ENCODE measurements at regions not wholly inside any gene's neighbourhood (a gene's known extent, or its start where the extent isn't known, plus 50 kb on each side); places are given as distances from the start of the nearest gene placed in this dataset.
A peak's percentile ranks its signal among the peaks of the same experiment; 100 is the strongest.

GRCh38 chr4:24734511-24734910 is 60.9 kb upstream of the SOD3 start:
- H3K4me3 Mint-ChIP-seq (ENCODE audit: low read depth), result no peak overlapping the region

GRCh38 chr4:24736066-24736465 is 59.3 kb upstream of the SOD3 start:
- no peak overlapping the region for H3K27ac Mint-ChIP-seq
- no peak overlapping the region for H3K4me3 Mint-ChIP-seq (ENCODE audit: low read depth)
- H3K36me3 Mint-ChIP-seq (ENCODE audit: insufficient read depth), result no peaks in the 10 kb centered on the region
- peak; percentile 32 for TF ChIP-seq CTCF (IDR thresholded peaks at IDR 0.05; ENCODE audit: unreplicated experiment)
- H3K4me1 Mint-ChIP-seq (ENCODE audit: low read depth), result no peaks in the 10 kb centered on the region
- H3K9me3 Mint-ChIP-seq (ENCODE audit: low read depth), result peaks cover 16% of the 10 kb centered on the region
- DNase-seq (ENCODE audit: low spot score, unreplicated experiment), result no peak
- H3K27me3 Mint-ChIP-seq, result peaks cover 2% of the 10 kb centered on the region

More at GRCh38 chr4:24734511-24734910, 60.9 kb upstream of the SOD3 start:
- DNase-seq (ENCODE audit: low spot score, unreplicated experiment), result no peak
- no peak for TF ChIP-seq CTCF (IDR thresholded peaks at IDR 0.05; ENCODE audit: unreplicated experiment)
- peaks cover 2% of the 10 kb centered on the region for H3K27me3 Mint-ChIP-seq
- H3K4me1 Mint-ChIP-seq (ENCODE audit: low read depth), result no peaks in the 10 kb centered on the region
- H3K9me3 Mint-ChIP-seq (ENCODE audit: low read depth), result peaks cover 16% of the 10 kb centered on the region
- no peaks in the 10 kb centered on the region for H3K36me3 Mint-ChIP-seq (ENCODE audit: insufficient read depth)
- no peak overlapping the region for H3K27ac Mint-ChIP-seq

GRCh38 chr4:24741910-24742309 is 53.5 kb upstream of the SOD3 start:
- DNase-seq (ENCODE audit: low spot score, unreplicated experiment), result no peak
- Mint-ChIP-seq H3K4me3 (ENCODE audit: low read depth) (no peak overlapping the region), H3K9me3 (ENCODE audit: low read depth) (peaks cover 20% of the 10 kb centered on the region), H3K27ac (no peak overlapping the region), H3K27me3 (peaks cover 2% of the 10 kb centered on the region), H3K4me1 (ENCODE audit: low read depth) (peaks cover 1% of the 10 kb centered on the region), H3K36me3 (ENCODE audit: insufficient read depth) (no peaks in the 10 kb centered on the region)
- TF ChIP-seq CTCF (IDR thresholded peaks at IDR 0.05; ENCODE audit: unreplicated experiment), result no peak

- no peak for DNase-seq (ENCODE audit: low spot score, unreplicated experiment)
- Mint-ChIP-seq H3K36me3 (ENCODE audit: insufficient read depth) (no peaks in the 10 kb centered on the region), H3K4me3 (ENCODE audit: low read depth) (no peak overlapping the region), H3K27me3 (peaks cover 2% of the 10 kb centered on the region), H3K4me1 (ENCODE audit: low read depth) (peaks cover 1% of the 10 kb centered on the region), H3K27ac (no peak overlapping the region), H3K9me3 (ENCODE audit: low read depth) (peaks cover 16% of the 10 kb centered on the region)
- TF ChIP-seq CTCF (IDR thresholded peaks at IDR 0.05; ENCODE audit: unreplicated experiment), result no peak
These were observed 53.0 kb upstream of the SOD3 start for GRCh38 chr4:24742335-24742734.

- no peak for DNase-seq (ENCODE audit: low spot score, unreplicated experiment)
- Mint-ChIP-seq H3K27me3 (peaks cover 2% of the 10 kb centered on the region), H3K4me3 (ENCODE audit: low read depth) (no peak overlapping the region), H3K4me1 (ENCODE audit: low read depth) (peaks cover 1% of the 10 kb centered on the region), H3K9me3 (ENCODE audit: low read depth) (peaks cover 13% of the 10 kb centered on the region), H3K27ac (no peak overlapping the region), H3K36me3 (ENCODE audit: insufficient read depth) (no peaks in the 10 kb centered on the region)
- TF ChIP-seq CTCF (IDR thresholded peaks at IDR 0.05; ENCODE audit: unreplicated experiment), result no peak
These were observed 52.6 kb upstream of the SOD3 start for GRCh38 chr4:24742773-24743172.

Data from progenitor cell of endocrine pancreas (in vitro differentiated cells).